GM12801 (cell line): ENCODE measurements at regions not wholly inside any gene's neighbourhood (a gene's known extent, or its start where the extent isn't known, plus 50 kb on each side); places are given as distances from the start of the nearest gene placed in this dataset.

ENCODE experiments used
- CTCF ChIP-seq: IDR thresholded peaks from one replicate; pipeline ENCODE4 v1.5.1; 2011; ENCODE audit warnings: control low read depth; ENCODE audit not compliant: insufficient read length; ENCODE audit errors: extremely low read depth

- no peak for TF ChIP-seq CTCF
Observed at GRCh38 chr9:29397148-29397547, 1823.9 kb upstream of the C9orf72 start.

GRCh38 chr9:29416204-29416603, 1842.9 kb upstream of the C9orf72 start:
- no peak for TF ChIP-seq CTCF

GRCh38 chr9:29422438-29422837, 1849.2 kb upstream of the C9orf72 start:
- no peak for TF ChIP-seq CTCF

- no peak for TF ChIP-seq CTCF
Observed at GRCh38 chr9:29432191-29432590, 1858.9 kb upstream of the C9orf72 start.

- TF ChIP-seq CTCF = no peak
Observed at GRCh38 chr9:29435368-29435767, 1862.1 kb upstream of the C9orf72 start.

- TF ChIP-seq CTCF = no peak
Observed at GRCh38 chr9:29437526-29437925, 1864.2 kb upstream of the C9orf72 start.

GRCh38 chr9:29439961-29440360, 1866.7 kb upstream of the C9orf72 start:
- TF ChIP-seq CTCF = no peak

- TF ChIP-seq CTCF = no peak
Observed at GRCh38 chr9:29440449-29440848, 1867.2 kb upstream of the C9orf72 start.
